Amygdala (tissue), 56 donors: ENCODE measurements at regions not wholly inside any gene's neighbourhood (a gene's known extent, or its start where the extent isn't known, plus 50 kb on each side); places are given as distances from the start of the nearest gene placed in this dataset.

Source experiments
- DNase-seq, 56 donors: peaks; one replicate each; lab custom pipeline; 2025; lab: John Stamatoyannopoulos, UW

DNA sequence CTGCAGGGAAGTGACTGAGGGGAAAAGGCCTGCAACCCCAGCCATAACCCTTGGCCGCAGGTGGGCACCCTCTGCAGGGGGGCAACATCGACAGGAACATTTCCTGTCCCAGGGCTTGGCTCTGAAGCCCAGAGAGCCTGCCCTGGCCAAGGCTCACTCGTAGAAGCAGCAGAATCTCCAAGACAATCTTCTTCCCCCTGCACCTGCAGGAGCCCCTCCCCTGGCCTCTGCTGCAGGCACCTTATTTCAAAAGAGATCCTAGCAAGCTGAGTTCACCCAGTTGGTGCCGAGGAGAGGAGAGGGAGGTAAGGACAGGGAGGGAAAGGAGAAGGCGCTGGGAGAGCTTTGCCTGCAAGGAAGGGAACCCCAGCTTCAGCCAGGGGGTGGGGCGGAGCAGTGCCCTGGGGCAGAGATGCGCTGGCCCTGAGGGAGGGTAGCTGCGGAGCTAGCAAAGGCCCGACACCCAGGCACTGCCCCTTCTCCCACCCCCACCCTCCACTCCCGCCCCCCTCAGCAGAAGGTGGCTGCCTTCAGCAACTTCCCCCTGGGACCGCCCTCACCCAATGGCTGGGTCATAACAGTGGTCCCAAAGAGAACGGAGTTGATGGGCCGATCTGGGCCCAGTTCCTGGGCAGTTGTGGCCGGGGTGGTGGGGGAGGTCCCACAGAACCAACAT is 104.3 kb upstream of the TNRC6C start:
- no peak for DNase-seq

DNA sequence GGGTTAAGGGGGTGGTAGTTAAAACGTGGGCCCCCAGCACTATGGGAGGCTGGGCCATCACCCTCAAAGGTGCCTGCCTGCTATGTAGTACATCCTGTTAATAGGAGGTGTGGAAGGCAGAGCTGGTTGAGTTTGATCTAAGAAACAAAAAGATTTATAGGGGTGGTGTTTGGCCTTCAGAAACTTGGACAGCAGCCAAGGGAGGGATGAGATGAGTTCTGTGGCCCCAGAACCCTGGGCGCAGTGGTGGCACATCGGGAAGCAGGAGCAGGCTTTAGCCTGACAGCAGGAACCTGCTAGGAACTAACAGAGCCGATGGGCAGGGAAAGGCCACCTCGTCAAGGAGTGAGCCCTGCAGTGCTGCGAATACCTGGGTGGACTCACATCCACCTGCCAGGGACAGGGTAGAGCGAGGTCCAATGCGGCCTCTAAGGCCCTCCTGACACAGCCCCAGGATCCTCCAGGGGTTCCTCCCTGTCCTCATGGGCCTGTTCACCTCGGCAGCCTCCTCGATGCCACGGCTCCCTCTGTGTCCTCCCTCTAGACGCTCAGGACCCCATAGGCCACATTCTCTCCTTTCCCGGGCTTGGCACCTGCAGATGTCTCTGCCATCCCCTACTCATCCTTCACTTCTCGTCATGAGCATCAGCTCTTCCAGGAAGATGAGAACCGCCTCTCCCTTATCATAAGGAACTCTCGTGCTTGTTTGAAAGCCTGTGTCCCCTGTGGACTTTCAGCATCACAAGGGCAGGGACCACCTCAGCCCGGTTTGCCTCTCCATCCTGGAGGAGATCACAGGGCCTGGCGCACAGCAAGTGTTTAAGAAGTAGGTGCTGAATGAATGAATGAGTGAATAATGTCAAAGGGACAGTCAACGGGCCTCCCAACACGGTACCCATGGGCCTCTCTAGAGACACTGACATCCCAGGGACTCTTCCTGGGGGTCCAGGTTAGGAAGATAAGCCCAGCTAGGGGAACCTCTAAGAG is 103.5 kb upstream of the TNRC6C start:
- no peak for DNase-seq

DNA sequence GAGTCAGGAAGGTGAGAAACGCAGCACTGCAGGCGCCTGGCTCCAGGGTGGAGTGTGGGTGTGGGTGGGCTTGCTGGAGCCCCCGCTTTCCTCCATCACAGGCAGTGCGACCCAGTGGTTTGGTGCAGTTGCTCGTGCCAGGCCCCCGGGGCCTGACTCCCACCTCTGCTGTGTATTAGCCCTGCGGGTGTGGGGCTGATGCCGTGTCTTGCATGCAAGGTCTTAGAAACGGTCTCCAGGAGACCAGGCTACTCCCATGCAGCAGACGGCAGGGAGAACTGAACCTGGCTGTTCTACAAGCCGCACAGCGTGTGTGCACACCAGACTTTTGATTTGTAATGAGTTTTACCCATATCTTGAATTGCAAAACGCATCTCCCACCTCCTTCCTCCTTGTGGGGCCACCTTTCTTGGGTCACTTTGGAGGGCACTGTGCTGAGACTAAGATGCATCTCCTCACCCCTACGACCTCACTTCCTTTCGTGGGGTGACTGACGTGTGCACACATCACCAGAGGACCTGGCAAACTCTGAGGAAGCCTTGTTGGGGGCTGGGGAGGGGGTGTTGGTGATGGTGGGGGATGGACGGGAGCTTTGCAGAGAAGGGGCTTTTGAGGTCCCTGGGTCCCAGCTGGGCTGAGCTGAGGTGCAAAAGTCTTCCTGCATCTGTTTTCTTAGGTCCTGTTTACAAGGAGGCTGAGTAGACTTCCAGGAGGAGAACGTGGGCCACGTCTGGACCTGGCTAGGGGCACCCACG is 101.8 kb upstream of the TNRC6C start:
- DNase-seq, result peak in 1 of 56 donors; percentile 21

DNA sequence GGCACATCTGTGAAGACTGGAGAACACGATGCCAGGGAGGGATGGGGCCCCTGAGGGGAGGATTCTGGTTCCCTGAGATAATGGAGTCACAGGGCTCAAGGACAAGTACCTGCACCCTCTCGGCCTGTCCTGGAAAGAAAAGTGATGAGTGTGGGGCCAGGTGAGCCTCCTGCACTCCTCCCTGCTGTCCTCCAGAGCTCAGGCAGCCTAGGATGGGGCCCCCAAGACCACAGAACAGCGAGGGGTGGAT is 101.3 kb upstream of the TNRC6C start:
- DNase-seq, result no peak

DNA sequence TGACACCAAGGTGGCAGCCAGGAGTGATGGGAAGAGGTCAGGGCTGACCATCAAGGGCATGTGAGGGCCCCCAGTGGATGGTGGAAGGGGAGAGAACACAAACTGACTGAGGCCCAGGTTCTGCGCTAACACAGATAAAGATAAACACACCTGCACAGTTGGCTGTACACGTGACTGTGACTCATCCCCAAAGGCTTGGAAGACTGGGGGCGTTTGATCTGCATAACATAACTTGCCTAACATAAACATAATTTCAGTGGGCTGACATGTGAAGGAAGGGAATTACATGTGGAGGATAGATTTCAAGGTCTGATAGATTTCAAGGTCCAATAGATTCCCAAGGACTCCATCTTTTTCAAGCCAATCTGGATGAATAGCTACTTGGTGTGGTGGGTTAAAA is 100.9 kb upstream of the TNRC6C start:
- DNase-seq, result peak in 6 of 56 donors; percentile 9 to 40 (median 20)

DNA sequence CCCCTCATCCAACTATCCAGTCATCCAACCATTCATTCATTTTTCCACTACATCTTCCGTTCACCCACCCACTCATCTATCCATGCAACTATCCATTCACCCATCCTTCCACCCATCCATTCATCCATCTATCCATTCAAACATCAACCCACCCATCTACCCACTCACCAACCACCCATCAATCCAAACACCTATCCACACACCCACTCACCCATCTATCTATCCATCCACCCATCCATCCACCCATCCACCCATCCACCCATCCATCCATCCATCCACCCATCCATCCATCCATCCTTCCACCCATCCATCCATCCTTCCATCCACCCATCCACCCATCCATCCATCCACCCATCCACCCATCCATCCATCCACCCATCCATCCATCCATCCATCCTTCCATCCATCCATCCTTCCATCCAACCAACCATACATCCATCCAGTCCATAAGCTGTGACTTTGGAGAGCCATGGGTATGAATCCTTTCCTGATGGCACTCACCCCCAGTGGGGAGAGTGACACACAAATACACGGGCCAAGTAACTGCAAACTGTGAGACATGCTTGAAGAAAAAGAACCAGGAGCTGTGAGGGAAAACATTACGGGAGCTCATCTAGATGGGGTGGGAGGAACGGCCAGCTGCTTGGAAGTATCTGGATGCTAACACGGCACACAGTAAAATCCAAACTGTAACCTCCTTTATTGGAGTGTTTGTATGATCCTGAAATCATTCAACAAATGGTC is 100.0 kb upstream of the TNRC6C start:
- DNase-seq, result peak in 1 of 56 donors; percentile 17

DNA sequence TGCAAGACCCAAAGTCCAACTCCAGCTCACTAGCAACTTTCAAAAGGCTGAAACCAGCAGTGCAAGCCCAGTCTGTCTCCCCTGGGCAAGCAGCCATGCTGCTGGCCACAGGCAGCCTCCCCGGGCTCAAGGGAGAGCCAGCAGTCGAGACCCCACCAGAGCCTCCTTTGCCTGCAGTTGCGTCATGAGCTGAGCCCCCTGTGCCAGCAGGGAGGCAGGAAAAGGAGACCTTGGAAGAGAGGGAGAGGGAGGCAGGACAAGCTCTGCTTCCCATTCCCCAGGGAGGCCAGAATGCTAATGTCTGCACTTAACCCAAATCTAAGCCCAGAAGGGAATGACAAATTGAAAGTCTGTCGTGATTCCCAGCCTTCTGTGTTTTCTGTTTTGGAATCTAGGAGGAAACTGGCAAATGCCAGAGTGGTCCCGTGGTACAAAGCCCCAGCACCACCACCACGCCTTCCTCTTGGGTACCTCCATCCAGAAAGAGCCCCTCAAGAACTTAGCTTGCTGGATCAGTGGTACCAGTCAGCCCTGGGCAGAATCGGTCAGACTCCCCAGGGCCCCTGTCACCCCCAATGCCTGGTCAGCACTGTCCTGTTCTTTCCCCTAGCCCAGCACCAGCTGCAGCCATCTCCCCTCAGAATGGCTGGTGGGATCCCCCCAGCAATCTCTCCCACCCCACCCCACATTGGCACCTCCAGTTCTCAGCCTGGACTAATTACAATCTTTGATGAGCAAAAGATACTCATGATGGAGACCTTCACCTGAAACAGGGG is 99.3 kb upstream of the TNRC6C start:
- DNase-seq, result no peak

DNA sequence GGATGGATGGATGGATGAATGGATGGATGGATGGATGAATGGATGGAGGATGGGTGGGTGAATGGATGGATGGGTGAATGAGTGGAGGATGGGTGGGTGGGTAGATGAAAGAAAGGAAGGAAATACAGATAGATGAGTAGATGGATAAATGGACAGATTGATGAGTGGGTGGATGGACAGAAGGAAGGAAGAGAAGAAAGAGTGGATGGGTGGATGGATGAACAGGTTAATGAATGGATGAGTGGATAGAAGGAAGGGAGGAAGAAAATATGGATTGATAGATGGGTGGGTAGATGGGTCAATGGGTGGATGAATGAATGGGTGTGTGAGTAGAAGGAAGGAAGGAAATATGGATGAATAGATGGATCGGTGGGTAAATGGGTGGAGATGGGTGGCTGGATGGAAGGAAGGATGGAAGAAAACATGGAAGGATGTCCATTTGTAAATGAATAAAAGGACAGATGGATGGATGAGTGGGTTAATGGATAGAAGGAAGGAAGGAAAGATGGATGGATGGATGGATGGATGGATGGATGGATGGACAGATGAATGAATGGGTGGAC is 97.3 kb upstream of the TNRC6C start:
- no peak for DNase-seq

DNA sequence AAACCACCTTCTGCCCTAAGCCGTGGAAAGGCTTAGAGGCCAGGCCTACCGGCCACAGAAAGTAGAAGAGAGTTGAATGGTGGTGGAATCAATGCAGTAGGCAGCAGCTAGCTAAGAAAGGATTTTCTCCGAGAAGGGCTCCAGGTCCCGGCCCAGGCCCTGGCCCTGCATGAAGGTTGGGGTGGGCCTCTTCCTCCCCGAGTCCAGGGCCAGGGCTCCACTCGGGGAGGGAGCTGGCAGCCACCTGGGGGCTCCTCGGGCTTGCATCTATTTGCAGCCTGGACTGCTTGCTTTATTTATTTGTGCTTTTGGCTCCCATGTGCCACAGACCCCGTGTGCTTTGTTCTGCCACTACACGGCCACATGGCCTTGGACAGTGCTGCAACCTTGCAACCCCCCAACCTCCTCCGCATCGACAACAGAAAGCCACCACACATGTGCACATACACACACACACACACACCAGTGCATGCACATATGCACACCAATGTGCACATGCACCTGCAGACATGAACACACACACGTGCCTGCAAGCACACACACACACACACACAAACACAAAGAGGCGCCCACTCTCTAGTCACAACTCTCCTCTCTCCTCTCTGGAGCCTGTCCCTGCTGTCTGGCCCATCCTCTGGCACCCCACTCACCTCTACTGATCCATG is 96.4 kb upstream of the TNRC6C start:
- no peak for DNase-seq

DNA sequence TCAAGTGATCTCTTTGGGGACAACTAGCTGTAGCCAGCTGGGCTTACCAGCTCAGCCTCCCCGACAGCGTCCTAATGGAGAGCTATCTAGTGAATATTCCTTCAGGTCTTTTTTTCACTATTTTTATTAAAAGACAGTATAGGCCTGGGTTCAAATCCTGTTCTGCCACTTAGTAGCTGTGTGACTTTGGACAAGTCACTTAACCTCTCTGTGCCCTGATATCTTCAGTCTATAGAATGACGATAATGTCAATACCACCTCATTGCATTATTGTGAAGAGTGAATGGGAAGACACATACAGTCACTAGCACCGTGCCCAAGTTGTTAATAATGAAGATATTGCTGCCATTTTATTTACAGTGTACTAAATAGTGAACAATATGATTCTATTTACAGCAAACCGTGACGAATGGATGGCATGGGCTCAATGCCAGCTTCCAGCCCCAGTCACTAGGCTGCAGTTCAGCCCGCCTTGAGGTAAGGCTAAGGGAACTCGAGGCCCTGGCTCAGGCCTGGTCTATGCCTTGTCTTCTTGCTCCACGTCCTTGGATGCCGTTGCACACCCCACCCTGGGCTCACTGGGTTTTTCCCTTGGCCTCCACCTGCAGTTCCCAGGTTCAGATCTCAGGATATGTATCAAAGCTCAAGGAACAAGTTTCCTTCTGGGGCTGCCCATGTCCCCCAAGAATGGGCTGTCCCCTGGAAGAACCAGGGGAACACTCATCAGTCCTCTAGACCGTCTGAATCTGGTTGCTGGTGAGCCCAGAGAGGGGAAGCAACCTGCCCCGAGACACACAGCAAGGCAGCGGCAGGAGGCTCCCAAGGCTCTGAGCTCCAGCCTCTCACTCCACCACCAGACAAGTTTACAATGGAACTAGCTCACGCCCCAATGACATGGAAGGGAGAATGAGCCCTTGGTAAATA is 95.4 kb upstream of the TNRC6C start:
- no peak for DNase-seq

DNA sequence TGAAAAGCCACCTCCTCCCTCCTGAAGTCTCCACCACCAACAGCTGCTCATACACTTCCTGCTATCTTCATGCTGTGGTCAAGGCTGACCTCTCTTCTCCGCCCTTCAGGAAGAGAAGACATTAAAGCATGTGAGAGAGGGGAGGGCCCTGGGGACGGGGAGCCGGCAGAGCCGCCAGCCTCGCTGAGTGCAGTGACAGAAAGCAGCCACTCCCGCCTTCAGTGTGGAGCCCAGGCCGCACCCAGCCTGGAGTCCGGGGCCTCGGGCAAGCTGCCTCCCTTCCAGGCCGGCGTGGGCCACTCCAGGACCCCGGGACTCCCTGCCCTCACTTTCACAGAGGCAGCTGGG is 94.7 kb upstream of the TNRC6C start:
- DNase-seq, result no peak

DNA sequence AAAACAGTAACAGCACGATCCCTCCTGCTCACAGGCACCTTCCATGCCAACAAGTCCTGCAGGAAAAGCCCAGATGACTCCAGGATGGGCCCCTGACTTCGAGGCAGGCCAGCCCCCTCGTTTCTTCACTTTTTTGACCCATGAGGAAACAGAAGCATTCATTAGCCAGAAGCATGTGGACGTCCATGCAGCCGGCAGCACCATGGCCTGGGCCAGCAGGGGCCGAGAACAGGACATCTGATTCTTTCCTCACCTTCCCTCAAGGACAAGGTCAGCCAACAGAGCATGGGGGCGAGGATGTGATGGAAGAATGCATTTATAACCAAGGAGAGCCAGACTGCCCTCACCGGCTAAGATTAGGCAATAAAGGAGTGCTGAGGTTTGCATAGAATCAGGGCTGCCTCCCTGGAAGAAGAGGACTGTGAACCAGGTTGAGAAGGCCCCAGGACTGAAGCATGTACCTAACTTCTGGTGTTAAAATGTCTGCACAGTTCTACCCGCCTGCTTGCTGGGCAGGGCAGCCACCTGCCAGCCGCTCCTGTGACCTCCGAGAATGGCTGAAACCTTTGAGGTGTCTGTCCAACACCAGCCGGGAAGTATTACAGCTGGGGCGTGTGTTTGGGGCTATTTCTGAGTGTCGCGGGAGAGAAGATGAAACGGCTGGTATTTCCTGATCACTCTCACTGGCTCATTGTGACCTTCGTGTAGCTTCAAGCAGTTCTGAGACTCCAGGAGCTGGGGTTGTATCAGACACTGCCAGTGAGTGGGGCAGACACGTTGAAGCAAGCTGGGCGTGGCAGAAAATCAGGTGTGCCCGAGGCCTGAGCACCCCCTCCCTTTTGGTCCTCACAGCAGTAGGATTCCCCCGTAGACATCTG is 94.0 kb upstream of the TNRC6C start:
- no peak for DNase-seq

DNA sequence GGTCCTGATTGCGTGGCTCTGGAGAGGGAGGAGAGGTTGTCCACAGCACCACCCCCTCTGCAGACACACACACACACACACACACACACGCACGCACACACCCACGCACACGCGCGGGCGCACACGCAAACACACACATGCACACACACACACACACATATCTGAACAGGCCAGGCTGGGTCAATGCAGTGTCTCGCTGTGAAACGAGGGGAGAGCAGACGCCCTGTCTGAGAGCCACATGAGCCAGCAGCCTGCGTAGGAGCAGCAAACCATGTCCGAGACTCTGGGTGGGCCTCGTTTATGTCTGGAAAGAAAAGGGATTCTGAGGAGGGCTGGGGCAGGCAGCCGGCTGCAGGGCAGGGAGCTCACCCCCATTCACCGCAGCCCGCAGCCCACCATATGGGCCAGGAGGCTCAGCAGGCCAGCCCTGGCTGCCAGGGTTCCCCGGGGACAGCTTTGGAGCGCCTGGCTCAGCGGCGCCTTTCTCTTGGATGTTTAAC is 93.3 kb upstream of the TNRC6C start:
- DNase-seq, result no peak

DNA sequence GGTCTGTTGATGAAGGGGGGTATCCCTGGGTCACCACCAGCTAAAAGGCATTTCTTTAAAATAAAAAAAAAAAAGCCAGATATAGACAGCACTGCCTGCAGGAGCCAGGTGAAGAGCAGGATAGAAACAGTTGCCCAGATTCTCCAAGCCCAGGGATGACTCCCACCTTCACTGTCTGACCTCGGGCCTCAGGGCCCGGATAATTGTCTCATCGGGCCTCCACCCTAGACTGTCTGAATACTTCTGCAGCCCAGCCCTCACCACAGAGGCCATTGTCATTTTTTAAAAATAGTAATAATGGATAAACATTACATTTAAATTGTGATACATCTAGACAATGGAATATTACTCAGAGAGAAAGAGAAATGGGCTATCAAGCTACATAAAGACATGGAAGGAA is 92.8 kb upstream of the TNRC6C start:
- no peak for DNase-seq

DNA sequence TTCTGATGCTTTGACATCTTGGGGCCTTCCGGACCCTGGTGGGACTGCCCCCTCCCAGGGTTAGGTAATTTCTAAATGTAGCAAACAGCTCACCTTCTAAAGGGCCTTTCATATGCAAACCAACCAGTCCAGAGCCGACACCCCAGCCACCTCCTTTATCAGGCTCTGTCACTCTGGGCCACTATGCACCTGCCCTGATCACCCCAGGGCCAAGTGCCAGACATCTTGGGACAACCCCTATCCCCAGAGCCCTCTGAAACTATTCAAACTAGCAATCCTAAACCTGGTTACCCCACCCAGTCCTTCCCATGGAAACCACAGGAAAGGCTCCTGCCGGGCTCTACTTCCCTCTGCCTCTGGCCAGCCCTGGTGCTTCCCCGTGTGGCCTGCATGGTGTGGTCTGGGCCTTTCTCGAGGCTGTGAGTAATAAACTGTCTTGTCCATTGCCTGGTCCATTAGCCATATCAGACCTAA is 91.2 kb upstream of the TNRC6C start:
- DNase-seq, result no peak

DNA sequence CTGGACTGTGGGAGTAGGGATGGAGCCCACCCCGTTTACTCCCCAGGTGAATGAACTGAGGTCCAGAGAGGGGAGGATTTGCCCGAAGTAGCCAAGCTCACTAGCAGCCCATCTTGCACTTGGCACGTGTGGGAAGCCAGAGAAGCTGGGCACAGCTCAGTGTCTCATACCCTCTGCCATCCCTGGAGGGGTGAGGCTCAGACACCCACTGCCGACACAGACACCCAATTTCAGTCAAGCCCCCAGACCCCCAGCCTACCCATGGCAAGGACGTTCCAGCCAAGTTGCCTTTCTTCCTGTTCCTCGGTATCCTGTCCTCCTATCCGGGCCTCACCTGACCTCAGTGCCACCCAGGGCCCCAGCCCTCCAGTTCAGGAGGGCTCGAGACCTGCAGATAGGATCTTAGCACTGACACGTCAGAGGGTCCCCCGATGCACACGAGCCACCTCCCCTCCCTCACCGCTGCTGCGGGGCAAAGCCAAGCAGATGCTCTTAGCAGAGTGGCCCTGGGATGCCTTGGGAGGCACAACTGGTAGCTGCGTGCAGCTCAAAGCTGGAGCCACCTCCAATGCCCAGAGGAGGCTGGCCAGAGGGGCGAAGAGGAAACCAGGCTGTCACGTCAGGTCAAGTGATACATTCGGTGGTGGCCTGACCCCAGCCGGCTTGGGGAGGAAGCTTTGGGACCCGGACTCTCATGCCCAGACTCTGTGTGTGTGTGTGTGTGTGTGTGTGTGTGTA is 90.4 kb upstream of the TNRC6C start:
- no peak for DNase-seq
